ENCODE measurements at regions not wholly inside any gene's neighbourhood (a gene's known extent, or its start where the extent isn't known, plus 50 kb on each side); places are given as distances from the start of the nearest gene placed in this dataset.
A peak's percentile ranks its signal among the peaks of the same experiment; 100 is the strongest.
"Not testable (repeated sequence)": the region's sequence is repeated elsewhere in the genome, so short reads cannot be mapped to it uniquely, and the experiment has no call there.

DNA sequence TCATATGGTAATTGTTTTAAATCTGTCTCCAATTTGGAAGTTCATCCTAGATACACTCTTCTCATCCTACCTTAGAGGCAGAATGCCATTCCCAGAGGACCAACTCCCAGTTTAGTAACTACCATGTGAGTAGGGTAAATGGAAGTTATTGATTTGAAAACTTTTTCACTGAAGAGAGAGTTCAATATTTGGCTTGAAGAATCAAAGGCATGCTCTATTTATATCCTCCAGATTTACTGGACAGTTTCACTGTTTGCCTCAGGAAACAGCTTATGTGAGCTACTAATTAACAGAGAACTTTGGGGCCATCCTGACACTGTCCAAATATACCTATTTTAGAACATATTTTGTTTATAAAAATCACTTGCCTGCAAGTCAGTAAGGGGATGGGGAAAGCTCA lies 607.2 kb upstream of the GYPC start:
- H2AFZ ChIP-seq (ENCODE audit: low read depth, low read length) = no peak overlapping the region
- no peak overlapping the region for H3K4ac ChIP-seq (ENCODE audit: low read depth in 1 of 2, low read length in 2 of 2)
- no peak overlapping the region for H2BK12ac ChIP-seq (ENCODE audit: low read length in 2 of 2)
- H3K4me3 ChIP-seq (ENCODE audit: insufficient read depth in 1 of 2, low read depth in 1 of 2, low read length in 2 of 2) = no peak overlapping the region
- no peak overlapping the region for H3K27ac ChIP-seq (ENCODE audit: low read length, poor library complexity, severe bottlenecking)
- no peaks in the 10 kb centered on the region for H3K27me3 ChIP-seq (ENCODE audit: control insufficient read depth in 1 of 2, insufficient read depth in 1 of 2, low read length in 2 of 2)
- H3K4me1 ChIP-seq (ENCODE audit: control insufficient read depth, insufficient read depth, low read depth, low read length) = no peaks in the 10 kb centered on the region
- no peak overlapping the region for H2AK5ac ChIP-seq (ENCODE audit: low read length, severe bottlenecking)
- H4K8ac ChIP-seq (ENCODE audit: low read length) = no peak overlapping the region
- no peaks in the 10 kb centered on the region for H3K36me3 ChIP-seq (ENCODE audit: control insufficient read depth in 1 of 2, insufficient read depth in 2 of 2, low read depth in 1 of 2, low read length in 2 of 2)
- no peak overlapping the region for H3K18ac ChIP-seq (ENCODE audit: low read depth in 1 of 2, low read length in 2 of 2)
- no peak overlapping the region for H3K23ac ChIP-seq (ENCODE audit: low read length in 2 of 2)
- no peak overlapping the region for H2BK15ac ChIP-seq (ENCODE audit: low read depth, poor library complexity, severe bottlenecking)
- H3K9ac ChIP-seq (ENCODE audit: low read length) = no peak overlapping the region
- H4K91ac ChIP-seq (ENCODE audit: low read length) = no peak overlapping the region
- DNase-seq = no peak
- H2BK120ac ChIP-seq (ENCODE audit: low read depth, low read length) = no peak overlapping the region
- H3K14ac ChIP-seq (ENCODE audit: low read length in 2 of 2) = no peak overlapping the region
- no peak overlapping the region for H2BK5ac ChIP-seq (ENCODE audit: low read depth, low read length, poor library complexity, severe bottlenecking)
- no peaks in the 10 kb centered on the region for H3K79me1 ChIP-seq (replicated peaks; ENCODE audit: low read length, poor library complexity, severe bottlenecking)
- H3K4me2 ChIP-seq (ENCODE audit: low read length, poor library complexity, severe bottlenecking) = no peak overlapping the region
- H3K9me3 ChIP-seq (ENCODE audit: control insufficient read depth, low read length) = peaks cover 15% of the 10 kb centered on the region

DNA sequence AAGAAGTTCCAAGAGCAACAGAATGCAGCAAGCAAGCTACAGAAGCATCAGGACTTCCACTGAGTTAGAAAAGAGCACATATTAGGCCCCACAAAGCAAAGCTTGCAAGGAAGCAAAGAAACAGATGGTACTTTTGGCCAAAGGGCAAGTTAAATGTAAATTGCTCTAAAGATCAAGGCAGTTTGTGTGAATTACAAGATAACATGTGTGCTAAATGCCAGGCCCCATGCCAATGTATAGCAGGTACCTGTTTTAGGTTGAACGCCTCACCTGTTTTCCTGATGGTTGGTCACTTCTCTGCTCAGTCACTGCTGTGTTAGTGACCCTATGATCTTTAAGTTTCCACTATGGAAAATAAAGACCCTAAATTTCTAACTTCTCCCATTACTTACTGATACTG lies 606.5 kb upstream of the GYPC start:
- Histone ChIP-seq H3K9me3 (ENCODE audit: control insufficient read depth, low read length) (peaks cover 19% of the 10 kb centered on the region), H2AFZ (ENCODE audit: low read depth, low read length) (no peak overlapping the region), H3K4me1 (ENCODE audit: control insufficient read depth, insufficient read depth, low read depth, low read length) (no peaks in the 10 kb centered on the region), H3K9ac (ENCODE audit: low read length) (no peak overlapping the region), H3K4me3 (ENCODE audit: insufficient read depth in 1 of 2, low read depth in 1 of 2, low read length in 2 of 2) (no peak overlapping the region), H2BK15ac (ENCODE audit: low read depth, poor library complexity, severe bottlenecking) (no peak overlapping the region), H4K8ac (ENCODE audit: low read length) (no peak overlapping the region), H3K4ac (ENCODE audit: low read depth in 1 of 2, low read length in 2 of 2) (no peak overlapping the region), H3K27me3 (ENCODE audit: control insufficient read depth in 1 of 2, insufficient read depth in 1 of 2, low read length in 2 of 2) (no peaks in the 10 kb centered on the region), H3K14ac (ENCODE audit: low read length in 2 of 2) (no peak overlapping the region), H3K18ac (ENCODE audit: low read depth in 1 of 2, low read length in 2 of 2) (no peak overlapping the region), H3K27ac (ENCODE audit: low read length, poor library complexity, severe bottlenecking) (no peak overlapping the region), H3K79me1 (replicated peaks; ENCODE audit: low read length, poor library complexity, severe bottlenecking) (no peaks in the 10 kb centered on the region), H3K23ac (ENCODE audit: low read length in 2 of 2) (no peak overlapping the region), H2AK5ac (ENCODE audit: low read length, severe bottlenecking) (no peak overlapping the region), H2BK12ac (ENCODE audit: low read length in 2 of 2) (no peak overlapping the region), H2BK5ac (ENCODE audit: low read depth, low read length, poor library complexity, severe bottlenecking) (no peak overlapping the region), H4K91ac (ENCODE audit: low read length) (no peak overlapping the region), H2BK120ac (ENCODE audit: low read depth, low read length) (no peak overlapping the region), H3K4me2 (ENCODE audit: low read length, poor library complexity, severe bottlenecking) (no peak overlapping the region), H3K36me3 (ENCODE audit: control insufficient read depth in 1 of 2, insufficient read depth in 2 of 2, low read depth in 1 of 2, low read length in 2 of 2) (no peaks in the 10 kb centered on the region)
- DNase-seq = no peak
- WGBS = 73% methylated on average over 1 of the region's 1 CpG

DNA sequence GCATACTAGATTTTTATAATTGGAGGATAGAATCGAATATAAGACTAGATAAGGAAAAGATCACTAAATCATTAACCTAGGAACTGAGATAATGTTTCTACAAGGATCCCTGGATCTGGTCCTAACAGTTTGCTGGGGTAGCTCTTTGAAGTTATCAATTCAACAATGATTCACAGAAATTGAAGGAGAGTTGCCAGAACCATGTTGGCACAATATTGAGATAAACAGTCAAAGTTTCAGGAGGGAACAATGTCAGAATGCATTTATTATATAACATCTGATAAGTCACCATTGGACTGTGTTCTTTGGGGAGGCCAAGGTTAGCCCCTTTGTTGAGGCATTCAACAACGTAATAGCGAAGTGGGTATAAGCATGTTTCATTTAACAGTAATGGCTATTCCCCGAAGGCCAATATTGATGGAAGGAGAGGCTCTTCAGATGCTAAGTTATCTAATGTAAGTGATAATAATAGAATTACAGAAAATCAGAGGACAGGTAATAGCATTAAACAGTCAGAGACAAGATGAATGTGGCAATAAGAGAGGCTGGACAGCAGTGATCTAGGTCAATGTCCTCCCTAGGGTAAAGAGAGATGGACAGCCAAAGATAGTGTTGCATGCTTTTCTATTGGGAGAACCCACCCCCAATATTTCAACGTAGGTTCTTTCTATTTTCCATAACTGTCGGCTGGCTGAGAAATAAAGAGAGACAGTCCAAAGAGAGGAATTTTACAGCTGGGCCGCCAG lies 604.8 kb upstream of the GYPC start:
- no peak overlapping the region for H4K8ac ChIP-seq (ENCODE audit: low read length)
- H3K14ac ChIP-seq (ENCODE audit: low read length in 2 of 2) = no peak overlapping the region
- H2BK15ac ChIP-seq (ENCODE audit: low read depth, poor library complexity, severe bottlenecking) = no peak overlapping the region
- no peak overlapping the region for H2AK5ac ChIP-seq (ENCODE audit: low read length, severe bottlenecking)
- WGBS = 94% methylated on average over 6 of the region's 7 CpGs
- H3K18ac ChIP-seq (ENCODE audit: low read depth in 1 of 2, low read length in 2 of 2) = no peak overlapping the region
- H3K27ac ChIP-seq (ENCODE audit: low read length, poor library complexity, severe bottlenecking) = no peak overlapping the region
- H3K27me3 ChIP-seq (ENCODE audit: control insufficient read depth in 1 of 2, insufficient read depth in 1 of 2, low read length in 2 of 2) = no peaks in the 10 kb centered on the region
- no peaks in the 10 kb centered on the region for H3K79me1 ChIP-seq (replicated peaks; ENCODE audit: low read length, poor library complexity, severe bottlenecking)
- H3K9me3 ChIP-seq (ENCODE audit: control insufficient read depth, low read length) = peaks cover 26% of the 10 kb centered on the region
- no peaks in the 10 kb centered on the region for H3K4me1 ChIP-seq (ENCODE audit: control insufficient read depth, insufficient read depth, low read depth, low read length)
- H2AFZ ChIP-seq (ENCODE audit: low read depth, low read length) = no peak overlapping the region
- no peak overlapping the region for H3K4ac ChIP-seq (ENCODE audit: low read depth in 1 of 2, low read length in 2 of 2)
- no peak overlapping the region for H2BK120ac ChIP-seq (ENCODE audit: low read depth, low read length)
- H3K9ac ChIP-seq (ENCODE audit: low read length) = no peak overlapping the region
- no peak for DNase-seq
- no peak overlapping the region for H3K4me3 ChIP-seq (ENCODE audit: insufficient read depth in 1 of 2, low read depth in 1 of 2, low read length in 2 of 2)
- no peak overlapping the region for H3K23ac ChIP-seq (ENCODE audit: low read length in 2 of 2)
- H3K36me3 ChIP-seq (ENCODE audit: control insufficient read depth in 1 of 2, insufficient read depth in 2 of 2, low read depth in 1 of 2, low read length in 2 of 2) = no peaks in the 10 kb centered on the region
- no peak overlapping the region for H2BK12ac ChIP-seq (ENCODE audit: low read length in 2 of 2)
- no peak overlapping the region for H4K91ac ChIP-seq (ENCODE audit: low read length)
- H2BK5ac ChIP-seq (ENCODE audit: low read depth, low read length, poor library complexity, severe bottlenecking) = no peak overlapping the region
- H3K4me2 ChIP-seq (ENCODE audit: low read length, poor library complexity, severe bottlenecking) = no peak overlapping the region

DNA sequence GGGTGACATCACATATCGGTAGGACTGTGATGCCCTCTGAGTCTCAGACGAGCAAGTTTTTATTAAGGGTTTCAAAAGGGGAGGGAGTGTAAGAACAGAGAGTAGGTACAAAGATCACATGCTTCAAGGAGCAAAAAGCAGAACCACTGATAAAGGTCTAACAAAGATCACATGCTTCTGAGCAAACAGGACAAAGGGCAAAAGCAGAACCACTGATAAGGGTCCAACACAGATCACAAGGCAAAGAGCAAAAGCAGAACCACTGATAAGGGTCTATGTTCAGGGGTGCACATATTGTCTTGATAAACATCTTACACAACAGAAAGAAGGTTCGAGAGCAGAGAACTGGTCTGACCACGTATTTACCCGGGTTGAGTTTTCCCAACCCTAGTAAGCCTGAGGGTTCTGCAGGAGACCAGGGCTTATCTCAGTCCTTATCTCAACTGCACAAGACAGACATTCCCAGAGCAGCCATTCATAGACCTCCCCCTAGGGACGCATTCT lies 604.2 kb upstream of the GYPC start:
- Histone ChIP-seq H3K4me3 (ENCODE audit: insufficient read depth in 1 of 2, low read depth in 1 of 2, low read length in 2 of 2) (peak overlapping the region in 1 of 2 experiments; percentile 24), H3K9me3 (ENCODE audit: control insufficient read depth, low read length) (peaks cover 28% of the 10 kb centered on the region)
- H2AK5ac ChIP-seq (ENCODE audit: low read length, severe bottlenecking); H2BK5ac ChIP-seq (ENCODE audit: low read depth, low read length, poor library complexity, severe bottlenecking); DNase-seq; H2BK12ac ChIP-seq (ENCODE audit: low read length in 2 of 2); H3K79me1 ChIP-seq (replicated peaks; ENCODE audit: low read length, poor library complexity, severe bottlenecking); H3K9ac ChIP-seq (ENCODE audit: low read length); H3K27me3 ChIP-seq (ENCODE audit: control insufficient read depth in 1 of 2, insufficient read depth in 1 of 2, low read length in 2 of 2); H3K4me1 ChIP-seq (ENCODE audit: control insufficient read depth, insufficient read depth, low read depth, low read length); H4K8ac ChIP-seq (ENCODE audit: low read length); H3K36me3 ChIP-seq (ENCODE audit: control insufficient read depth in 1 of 2, insufficient read depth in 2 of 2, low read depth in 1 of 2, low read length in 2 of 2); H3K23ac ChIP-seq (ENCODE audit: low read length in 2 of 2); H3K14ac ChIP-seq (ENCODE audit: low read length in 2 of 2); H3K18ac ChIP-seq (ENCODE audit: low read depth in 1 of 2, low read length in 2 of 2); H3K4ac ChIP-seq (ENCODE audit: low read depth in 1 of 2, low read length in 2 of 2); H3K4me2 ChIP-seq (ENCODE audit: low read length, poor library complexity, severe bottlenecking); H2BK15ac ChIP-seq (ENCODE audit: low read depth, poor library complexity, severe bottlenecking); H4K91ac ChIP-seq (ENCODE audit: low read length); H2AFZ ChIP-seq (ENCODE audit: low read depth, low read length); H2BK120ac ChIP-seq (ENCODE audit: low read depth, low read length); H3K27ac ChIP-seq (ENCODE audit: low read length, poor library complexity, severe bottlenecking): not testable (repeated sequence)
- 91% methylated on average over 5 of the region's 6 CpGs for WGBS
